DND-41 (cell line): ENCODE measurements at regions not wholly inside any gene's neighbourhood (a gene's known extent, or its start where the extent isn't known, plus 50 kb on each side); places are given as distances from the start of the nearest gene placed in this dataset.

ENCODE experiments used
- EZH2 ChIP-seq: IDR thresholded peaks from 3 replicates; pipeline ENCODE4 v1.6.1; 2012; ENCODE audit warnings: borderline replicate concordance, low read depth, mild to moderate bottlenecking, moderate library complexity, low read length, inconsistent platforms; ENCODE audit not compliant: severe bottlenecking
- TF ChIP-seq, protein P1 (sequence below): IDR thresholded peaks from 2 replicates; pipeline ENCODE4 v1.5.1; 2012; ENCODE audit warnings: borderline replicate concordance, low read length, moderate library complexity, mild to moderate bottlenecking; ENCODE audit not compliant: poor library complexity, severe bottlenecking; ENCODE audit errors: extremely low read depth

DNA sequence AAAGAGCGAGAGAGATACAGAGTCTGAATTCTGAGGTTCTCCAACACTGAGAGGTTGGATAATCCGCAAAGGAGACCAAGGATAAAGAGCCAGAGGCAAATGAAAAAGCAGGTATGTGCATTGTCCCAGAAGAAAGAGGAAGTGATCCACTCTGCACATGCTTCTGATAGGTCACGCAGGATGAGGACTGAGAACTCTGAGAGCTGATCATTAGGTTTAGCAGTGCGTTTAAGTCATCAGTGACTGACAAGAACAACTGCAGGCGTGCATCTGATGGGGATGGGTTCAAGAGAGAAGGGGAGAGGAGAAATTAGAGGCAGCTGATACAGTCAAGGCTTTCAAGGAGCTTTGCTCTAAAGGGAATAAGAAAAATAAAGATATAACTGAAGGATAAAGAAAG, 301.2 kb upstream of the SGK1 start:
- TF ChIP-seq, protein P1, sequence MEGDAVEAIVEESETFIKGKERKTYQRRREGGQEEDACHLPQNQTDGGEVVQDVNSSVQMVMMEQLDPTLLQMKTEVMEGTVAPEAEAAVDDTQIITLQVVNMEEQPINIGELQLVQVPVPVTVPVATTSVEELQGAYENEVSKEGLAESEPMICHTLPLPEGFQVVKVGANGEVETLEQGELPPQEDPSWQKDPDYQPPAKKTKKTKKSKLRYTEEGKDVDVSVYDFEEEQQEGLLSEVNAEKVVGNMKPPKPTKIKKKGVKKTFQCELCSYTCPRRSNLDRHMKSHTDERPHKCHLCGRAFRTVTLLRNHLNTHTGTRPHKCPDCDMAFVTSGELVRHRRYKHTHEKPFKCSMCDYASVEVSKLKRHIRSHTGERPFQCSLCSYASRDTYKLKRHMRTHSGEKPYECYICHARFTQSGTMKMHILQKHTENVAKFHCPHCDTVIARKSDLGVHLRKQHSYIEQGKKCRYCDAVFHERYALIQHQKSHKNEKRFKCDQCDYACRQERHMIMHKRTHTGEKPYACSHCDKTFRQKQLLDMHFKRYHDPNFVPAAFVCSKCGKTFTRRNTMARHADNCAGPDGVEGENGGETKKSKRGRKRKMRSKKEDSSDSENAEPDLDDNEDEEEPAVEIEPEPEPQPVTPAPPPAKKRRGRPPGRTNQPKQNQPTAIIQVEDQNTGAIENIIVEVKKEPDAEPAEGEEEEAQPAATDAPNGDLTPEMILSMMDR = no peak
- no peak for TF ChIP-seq EZH2
